H1 (cell line): ENCODE measurements at regions not wholly inside any gene's neighbourhood (a gene's known extent, or its start where the extent isn't known, plus 50 kb on each side); places are given as distances from the start of the nearest gene placed in this dataset.

Experiments
- ATF2 ChIP-seq: IDR thresholded peaks from 2 replicates; pipeline ENCODE4 v1.6.1; 2012; ENCODE audit warnings: low read length, inconsistent platforms
- HDAC6 ChIP-seq: IDR thresholded peaks from one replicate; pipeline ENCODE4 v1.7.1; 2012; ENCODE audit warnings: low read depth, mild to moderate bottlenecking, inconsistent platforms, low read length, moderate library complexity
- MAX ChIP-seq: IDR thresholded peaks from 2 replicates; pipeline ENCODE4 v1.6.1; 2012; ENCODE audit warnings: inconsistent platforms
- SAP30 ChIP-seq: fragments of 300-600 bp; sonication (generic); IDR thresholded peaks from 2 replicates; pipeline ENCODE4 v1.7.1; 2012; ENCODE audit warnings: low read length, moderate library complexity, mild to moderate bottlenecking, inconsistent platforms; ENCODE audit not compliant: insufficient read depth, insufficient replicate concordance

- TF ChIP-seq HDAC6: no peak
- no peak for TF ChIP-seq SAP30
- no peak for TF ChIP-seq MAX
- TF ChIP-seq ATF2: no peak
Observed at GRCh38 chr14:43175896-43176295, 1331.2 kb downstream of the FSCB start (continued).
